ENCODE measurements at regions not wholly inside any gene's neighbourhood (a gene's known extent, or its start where the extent isn't known, plus 50 kb on each side); places are given as distances from the start of the nearest gene placed in this dataset.

- DNase-seq = no peak
Observed at GRCh38 chr13:61021838-61022237, 393.8 kb downstream of the PCDH20 start.

GRCh38 chr13:61013796-61014195 is 401.9 kb downstream of the PCDH20 start:
- no peak for DNase-seq

- DNase-seq = no peak
Observed at GRCh38 chr13:61010358-61010757, 405.3 kb downstream of the PCDH20 start.

GRCh38 chr13:61002686-61003085 is 413.0 kb downstream of the PCDH20 start:
- DNase-seq = no peak

GRCh38 chr13:60990032-60990733 is 425.5 kb downstream of the PCDH20 start:
- no peak for DNase-seq

GRCh38 chr13:60986301-60986700 is 429.3 kb downstream of the PCDH20 start:
- DNase-seq = no peak

GRCh38 chr13:60981407-60981806 is 434.2 kb downstream of the PCDH20 start:
- no peak for DNase-seq

- no peak for DNase-seq
Observed at GRCh38 chr13:60976367-60976766, 439.3 kb downstream of the PCDH20 start.

GRCh38 chr13:60974296-60974695 is 441.4 kb downstream of the PCDH20 start:
- DNase-seq = no peak

GRCh38 chr13:60973529-60973928 is 442.1 kb downstream of the PCDH20 start:
- DNase-seq = no peak

- DNase-seq = no peak
Observed at GRCh38 chr13:60970736-60971135, 444.9 kb downstream of the PCDH20 start.

GRCh38 chr13:60969656-60970055 is 446.0 kb downstream of the PCDH20 start:
- no peak for DNase-seq

- DNase-seq = no peak
Observed at GRCh38 chr13:60959427-60959826, 456.2 kb downstream of the PCDH20 start.

- DNase-seq = no peak
Observed at GRCh38 chr13:60957816-60958215, 457.8 kb downstream of the PCDH20 start.

GRCh38 chr13:60945396-60945795 is 470.3 kb downstream of the PCDH20 start:
- no peak for DNase-seq

GRCh38 chr13:60944863-60945262 is 470.8 kb downstream of the PCDH20 start:
- DNase-seq = no peak

- no peak for DNase-seq
Observed at GRCh38 chr13:60944016-60944415, 471.6 kb downstream of the PCDH20 start.

- DNase-seq = no peak
Observed at GRCh38 chr13:60936281-60936680, 479.4 kb downstream of the PCDH20 start.

GRCh38 chr13:60933638-60934037 is 482.0 kb downstream of the PCDH20 start:
- DNase-seq = no peak

GRCh38 chr13:60931858-60932546 is 483.6 kb downstream of the PCDH20 start:
- no peak for DNase-seq

GRCh38 chr13:60925686-60926085 is 490.0 kb downstream of the PCDH20 start:
- DNase-seq = no peak

GRCh38 chr13:60924856-60925255 is 490.8 kb downstream of the PCDH20 start:
- no peak for DNase-seq

- peak; percentile 11 for DNase-seq
Observed at GRCh38 chr13:60922576-60923231, 492.9 kb downstream of the PCDH20 start.

- no peak for DNase-seq
Observed at GRCh38 chr13:60893801-60894200, 496.8 kb downstream of the TDRD3 start.
